Glutamatergic neuron (in vitro differentiated cells): ENCODE measurements at regions not wholly inside any gene's neighbourhood (a gene's known extent, or its start where the extent isn't known, plus 50 kb on each side); places are given as distances from the start of the nearest gene placed in this dataset.

Experiments used
- DNase-seq: peaks from one replicate; pipeline ENCODE4 v3.0.0; 2022
- H3K27ac Mint-ChIP-seq: one replicate; pipeline ENCODE4 v1.8.0; 2020; ENCODE audit warnings: mild to moderate bottlenecking, mixed read lengths, inconsistent platforms; ENCODE audit not compliant: unreplicated experiment
- H3K27me3 Mint-ChIP-seq: one replicate; pipeline ENCODE4 v1.8.0; 2020; ENCODE audit warnings: mild to moderate bottlenecking, moderate library complexity, mixed read lengths, inconsistent platforms; ENCODE audit not compliant: unreplicated experiment
- H3K36me3 Mint-ChIP-seq: one replicate; pipeline ENCODE4 v1.8.0; 2020; ENCODE audit warnings: mild to moderate bottlenecking, mixed read lengths, inconsistent platforms; ENCODE audit not compliant: unreplicated experiment
- H3K4me1 Mint-ChIP-seq: one replicate; pipeline ENCODE4 v1.8.0; 2020; ENCODE audit warnings: mild to moderate bottlenecking, low read depth, mixed read lengths, inconsistent platforms; ENCODE audit not compliant: unreplicated experiment
- H3K4me3 Mint-ChIP-seq: one replicate; pipeline ENCODE4 v1.8.0; 2020; ENCODE audit warnings: mild to moderate bottlenecking, mixed read lengths, inconsistent platforms; ENCODE audit not compliant: unreplicated experiment
- H3K9me3 Mint-ChIP-seq: one replicate; pipeline ENCODE4 v1.8.0; 2020; ENCODE audit warnings: mild to moderate bottlenecking, moderate library complexity, mixed read lengths, inconsistent platforms; ENCODE audit not compliant: unreplicated experiment
- TF ChIP-seq, protein P1 (sequence below): fragments of 200-600 bp; sonication (generic); IDR thresholded peaks from one replicate; pipeline ENCODE4 v1.5.0; 2021; ENCODE audit not compliant: partially characterized antibody, unreplicated experiment

DNA sequence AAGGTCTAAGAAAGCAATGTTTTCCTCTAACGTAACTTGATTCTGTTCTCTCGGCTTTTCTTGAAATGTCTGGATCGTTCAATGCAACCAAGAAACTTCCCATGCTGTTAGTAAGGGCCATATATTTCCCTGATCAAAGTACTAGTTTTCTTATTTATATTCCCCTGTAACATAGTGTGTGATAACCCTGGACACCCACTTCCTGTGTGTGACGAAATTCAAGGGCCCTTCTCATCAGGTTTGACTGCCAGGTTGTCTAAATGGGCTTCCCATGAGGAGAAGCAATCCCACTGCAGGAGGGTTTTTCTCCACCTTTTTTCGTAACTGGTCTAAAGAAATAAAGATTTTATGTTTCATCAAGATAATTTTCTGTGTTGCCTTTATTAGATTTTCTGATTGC lies 102.6 kb upstream of the RPS6KA2 start:
- TF ChIP-seq, protein P1, sequence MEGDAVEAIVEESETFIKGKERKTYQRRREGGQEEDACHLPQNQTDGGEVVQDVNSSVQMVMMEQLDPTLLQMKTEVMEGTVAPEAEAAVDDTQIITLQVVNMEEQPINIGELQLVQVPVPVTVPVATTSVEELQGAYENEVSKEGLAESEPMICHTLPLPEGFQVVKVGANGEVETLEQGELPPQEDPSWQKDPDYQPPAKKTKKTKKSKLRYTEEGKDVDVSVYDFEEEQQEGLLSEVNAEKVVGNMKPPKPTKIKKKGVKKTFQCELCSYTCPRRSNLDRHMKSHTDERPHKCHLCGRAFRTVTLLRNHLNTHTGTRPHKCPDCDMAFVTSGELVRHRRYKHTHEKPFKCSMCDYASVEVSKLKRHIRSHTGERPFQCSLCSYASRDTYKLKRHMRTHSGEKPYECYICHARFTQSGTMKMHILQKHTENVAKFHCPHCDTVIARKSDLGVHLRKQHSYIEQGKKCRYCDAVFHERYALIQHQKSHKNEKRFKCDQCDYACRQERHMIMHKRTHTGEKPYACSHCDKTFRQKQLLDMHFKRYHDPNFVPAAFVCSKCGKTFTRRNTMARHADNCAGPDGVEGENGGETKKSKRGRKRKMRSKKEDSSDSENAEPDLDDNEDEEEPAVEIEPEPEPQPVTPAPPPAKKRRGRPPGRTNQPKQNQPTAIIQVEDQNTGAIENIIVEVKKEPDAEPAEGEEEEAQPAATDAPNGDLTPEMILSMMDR = no peak

GRCh38 chr6:166728884-166729530 lies 102.0 kb upstream of the RPS6KA2 start:
- H3K36me3 Mint-ChIP-seq = no peaks in the 10 kb centered on the region
- DNase-seq = no peak
- peaks cover 5% of the 10 kb centered on the region for H3K4me1 Mint-ChIP-seq
- H3K9me3 Mint-ChIP-seq = peaks cover 4% of the 10 kb centered on the region
- TF ChIP-seq, protein P1 = no peak
- H3K4me3 Mint-ChIP-seq = no peak overlapping the region
- no peak overlapping the region for H3K27ac Mint-ChIP-seq
- peaks cover 3% of the 10 kb centered on the region for H3K27me3 Mint-ChIP-seq

More for the DNA sequence above, 102.6 kb upstream of the RPS6KA2 start:
- H3K4me1 Mint-ChIP-seq = peaks cover 5% of the 10 kb centered on the region
- H3K4me3 Mint-ChIP-seq = no peak overlapping the region
- peaks cover 2% of the 10 kb centered on the region for H3K9me3 Mint-ChIP-seq
- H3K27ac Mint-ChIP-seq = no peak overlapping the region
- DNase-seq = no peak
- peaks cover 3% of the 10 kb centered on the region for H3K27me3 Mint-ChIP-seq
- H3K36me3 Mint-ChIP-seq = no peaks in the 10 kb centered on the region

- H3K4me1 Mint-ChIP-seq = peaks cover 5% of the 10 kb centered on the region
- H3K27ac Mint-ChIP-seq = no peak overlapping the region
- peaks cover 2% of the 10 kb centered on the region for H3K9me3 Mint-ChIP-seq
- H3K27me3 Mint-ChIP-seq = no peaks in the 10 kb centered on the region
- no peak for DNase-seq
- no peak overlapping the region for H3K4me3 Mint-ChIP-seq
- TF ChIP-seq, protein P1 = no peak
- H3K36me3 Mint-ChIP-seq = no peaks in the 10 kb centered on the region
Measured at GRCh38 chr6:166726201-166726600, 99.2 kb upstream of the RPS6KA2 start.

- Mint-ChIP-seq H3K4me3 (no peak overlapping the region), H3K27me3 (no peaks in the 10 kb centered on the region), H3K4me1 (peaks cover 5% of the 10 kb centered on the region), H3K9me3 (peaks cover 2% of the 10 kb centered on the region), H3K27ac (no peak overlapping the region), H3K36me3 (no peaks in the 10 kb centered on the region)
- no peak for DNase-seq
- TF ChIP-seq, protein P1 = no peak
Measured at GRCh38 chr6:166725571-166725970, 98.5 kb upstream of the RPS6KA2 start.

- Mint-ChIP-seq H3K9me3 (peaks cover 2% of the 10 kb centered on the region), H3K36me3 (no peaks in the 10 kb centered on the region), H3K4me3 (no peak overlapping the region), H3K27ac (no peak overlapping the region), H3K4me1 (peaks cover 5% of the 10 kb centered on the region), H3K27me3 (no peaks in the 10 kb centered on the region)
- TF ChIP-seq, protein P1 = no peak
- no peak for DNase-seq
Measured at GRCh38 chr6:166724576-166724975, 97.5 kb upstream of the RPS6KA2 start.
